NB4 (cell line): ENCODE measurements at regions not wholly inside any gene's neighbourhood (a gene's known extent, or its start where the extent isn't known, plus 50 kb on each side); places are given as distances from the start of the nearest gene placed in this dataset.

Source experiments
- CTCF ChIP-seq: IDR thresholded peaks from one replicate; pipeline ENCODE4 v1.5.1; 2012; ENCODE audit warnings: low read depth, low read length
- MAX ChIP-seq: IDR thresholded peaks from 2 replicates; pipeline ENCODE4 v1.6.1; 2011; ENCODE audit warnings: low read depth, low read length
- MYC ChIP-seq: IDR thresholded peaks from 2 replicates; pipeline ENCODE4 v1.6.1; 2011; ENCODE audit warnings: low read depth, low read length
- POLR2A ChIP-seq: IDR thresholded peaks from 2 replicates; pipeline ENCODE4 v1.6.1; 2011; ENCODE audit warnings: mild to moderate bottlenecking; ENCODE audit not compliant: insufficient read length; ENCODE audit errors: extremely low read depth

GRCh38 chr4:126738527-126738923, 894.2 kb upstream of the INTU start:
- no peak for TF ChIP-seq POLR2A
- no peak for TF ChIP-seq MAX
- TF ChIP-seq CTCF, result no peak
- TF ChIP-seq MYC, result no peak
